ENCODE measurements at regions not wholly inside any gene's neighbourhood (a gene's known extent, or its start where the extent isn't known, plus 50 kb on each side); places are given as distances from the start of the nearest gene placed in this dataset.

GRCh38 chr13:47650209-47650608 is 350.9 kb downstream of the SUCLA2 start:
- H3F3A ChIP-seq (ENCODE audit: insufficient read depth): no peaks in the 10 kb centered on the region
- TF ChIP-seq EZH2phosphoT487 (conservative IDR thresholded peaks at IDR 0.05; ENCODE audit: low read length): no peak
- TF ChIP-seq, protein P1, sequence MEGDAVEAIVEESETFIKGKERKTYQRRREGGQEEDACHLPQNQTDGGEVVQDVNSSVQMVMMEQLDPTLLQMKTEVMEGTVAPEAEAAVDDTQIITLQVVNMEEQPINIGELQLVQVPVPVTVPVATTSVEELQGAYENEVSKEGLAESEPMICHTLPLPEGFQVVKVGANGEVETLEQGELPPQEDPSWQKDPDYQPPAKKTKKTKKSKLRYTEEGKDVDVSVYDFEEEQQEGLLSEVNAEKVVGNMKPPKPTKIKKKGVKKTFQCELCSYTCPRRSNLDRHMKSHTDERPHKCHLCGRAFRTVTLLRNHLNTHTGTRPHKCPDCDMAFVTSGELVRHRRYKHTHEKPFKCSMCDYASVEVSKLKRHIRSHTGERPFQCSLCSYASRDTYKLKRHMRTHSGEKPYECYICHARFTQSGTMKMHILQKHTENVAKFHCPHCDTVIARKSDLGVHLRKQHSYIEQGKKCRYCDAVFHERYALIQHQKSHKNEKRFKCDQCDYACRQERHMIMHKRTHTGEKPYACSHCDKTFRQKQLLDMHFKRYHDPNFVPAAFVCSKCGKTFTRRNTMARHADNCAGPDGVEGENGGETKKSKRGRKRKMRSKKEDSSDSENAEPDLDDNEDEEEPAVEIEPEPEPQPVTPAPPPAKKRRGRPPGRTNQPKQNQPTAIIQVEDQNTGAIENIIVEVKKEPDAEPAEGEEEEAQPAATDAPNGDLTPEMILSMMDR (IDR thresholded peaks at IDR 0.05; ENCODE audit: insufficient read depth, low read length, poor library complexity, severe bottlenecking): no peak
- H3K9ac ChIP-seq (ENCODE audit: low read length): no peak overlapping the region
- no peaks in the 10 kb centered on the region for H3K9me3 ChIP-seq (ENCODE audit: insufficient read depth, low read length)
- H3K4me2 ChIP-seq (ENCODE audit: low read depth, low read length, poor library complexity, severe bottlenecking): no peak overlapping the region
- H3K79me2 ChIP-seq (ENCODE audit: insufficient read depth, low read length): no peaks in the 10 kb centered on the region
- no peaks in the 10 kb centered on the region for H4K20me1 ChIP-seq (ENCODE audit: low read depth, low read length)
- no peaks in the 10 kb centered on the region for H3K9me2 ChIP-seq (replicated peaks; ENCODE audit: insufficient read depth, low read length)
- no peaks in the 10 kb centered on the region for H3K36me3 ChIP-seq (ENCODE audit: low read length)
- H3K27me3 ChIP-seq (ENCODE audit: low read length): no peaks in the 10 kb centered on the region
- no peak overlapping the region for H2AFZ ChIP-seq (ENCODE audit: low read depth, low read length, severe bottlenecking)
- no peak overlapping the region for H3K27ac ChIP-seq (ENCODE audit: low read depth, low read length)
- H3K4me3 ChIP-seq (ENCODE audit: insufficient read depth, low read length, poor library complexity, severe bottlenecking): no peak overlapping the region

- Histone ChIP-seq H3K9ac (ENCODE audit: low read length) (no peak overlapping the region), H3K27ac (ENCODE audit: low read depth, low read length) (no peak overlapping the region), H2AFZ (ENCODE audit: low read depth, low read length, severe bottlenecking) (no peak overlapping the region), H4K20me1 (ENCODE audit: low read depth, low read length) (no peaks in the 10 kb centered on the region), H3K79me2 (ENCODE audit: insufficient read depth, low read length) (no peaks in the 10 kb centered on the region), H3F3A (ENCODE audit: insufficient read depth) (no peaks in the 10 kb centered on the region), H3K36me3 (ENCODE audit: low read length) (no peaks in the 10 kb centered on the region), H3K27me3 (ENCODE audit: low read length) (no peaks in the 10 kb centered on the region), H3K9me2 (replicated peaks; ENCODE audit: insufficient read depth, low read length) (no peaks in the 10 kb centered on the region), H3K9me3 (ENCODE audit: insufficient read depth, low read length) (no peaks in the 10 kb centered on the region), H3K4me3 (ENCODE audit: insufficient read depth, low read length, poor library complexity, severe bottlenecking) (no peak overlapping the region), H3K4me2 (ENCODE audit: low read depth, low read length, poor library complexity, severe bottlenecking) (no peak overlapping the region)
- TF ChIP-seq, protein P1 (IDR thresholded peaks at IDR 0.05; ENCODE audit: insufficient read depth, low read length, poor library complexity, severe bottlenecking): no peak
- TF ChIP-seq EZH2phosphoT487 (conservative IDR thresholded peaks at IDR 0.05; ENCODE audit: low read length): no peak
Measured at GRCh38 chr13:47647001-47647400, 354.1 kb downstream of the SUCLA2 start.

DNA sequence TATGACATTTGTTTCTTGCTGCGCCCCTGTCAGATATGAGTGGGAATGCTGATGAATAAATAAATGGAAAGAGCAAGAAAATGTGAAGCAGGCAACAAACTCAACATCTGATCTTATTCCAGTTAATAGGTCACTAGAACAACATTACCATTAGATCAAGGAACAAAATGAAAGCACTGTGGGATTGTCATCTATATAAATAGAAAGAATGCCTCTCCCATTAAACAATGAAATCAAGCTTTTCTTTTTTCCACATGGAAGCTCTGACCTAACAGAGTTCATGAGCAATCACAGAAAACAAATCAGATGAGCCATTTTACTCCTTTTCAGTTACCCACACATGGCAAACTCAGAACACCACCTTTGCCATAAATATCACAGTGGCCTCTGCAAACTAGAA is 354.8 kb downstream of the SUCLA2 start:
- H3K9me2 ChIP-seq (replicated peaks; ENCODE audit: insufficient read depth, low read length): no peaks in the 10 kb centered on the region
- no peak overlapping the region for H3K4me3 ChIP-seq (ENCODE audit: insufficient read depth, low read length, poor library complexity, severe bottlenecking)
- no peak overlapping the region for H3K27ac ChIP-seq (ENCODE audit: low read depth, low read length)
- H3K79me2 ChIP-seq (ENCODE audit: insufficient read depth, low read length): no peaks in the 10 kb centered on the region
- no peaks in the 10 kb centered on the region for H3K27me3 ChIP-seq (ENCODE audit: low read length)
- no peak overlapping the region for H2AFZ ChIP-seq (ENCODE audit: low read depth, low read length, severe bottlenecking)
- H3F3A ChIP-seq (ENCODE audit: insufficient read depth): no peaks in the 10 kb centered on the region
- no peaks in the 10 kb centered on the region for H3K9me3 ChIP-seq (ENCODE audit: insufficient read depth, low read length)
- H3K36me3 ChIP-seq (ENCODE audit: low read length): no peaks in the 10 kb centered on the region
- no peak overlapping the region for H3K4me2 ChIP-seq (ENCODE audit: low read depth, low read length, poor library complexity, severe bottlenecking)
- no peaks in the 10 kb centered on the region for H4K20me1 ChIP-seq (ENCODE audit: low read depth, low read length)
- TF ChIP-seq EZH2phosphoT487 (conservative IDR thresholded peaks at IDR 0.05; ENCODE audit: low read length): no peak
- TF ChIP-seq, protein P1 (IDR thresholded peaks at IDR 0.05; ENCODE audit: insufficient read depth, low read length, poor library complexity, severe bottlenecking): no peak
- H3K9ac ChIP-seq (ENCODE audit: low read length): no peak overlapping the region
